H9 (cell line): ENCODE measurements at regions not wholly inside any gene's neighbourhood (a gene's known extent, or its start where the extent isn't known, plus 50 kb on each side); places are given as distances from the start of the nearest gene placed in this dataset.

Experiments used
- DNase-seq: peaks from one replicate; pipeline ENCODE4 v3.0.0-alpha.2; 2017
- H2AFZ ChIP-seq: one replicate; pipeline ENCODE4 v1.6.1; 2013; ENCODE audit warnings: mild to moderate bottlenecking, low read length, control low read depth, moderate library complexity
- H2AK5ac ChIP-seq: 2 replicates; pipeline ENCODE4 v1.6.1; 2013; ENCODE audit warnings: low read length, control low read depth, mixed read lengths; ENCODE audit not compliant: insufficient read length
- H2BK120ac ChIP-seq: one replicate; pipeline ENCODE4 v1.6.1; 2013; ENCODE audit warnings: low read depth, mild to moderate bottlenecking, low read length, control low read depth, inconsistent platforms; ENCODE audit not compliant: poor library complexity, severe bottlenecking
- H2BK12ac ChIP-seq: 2 replicates; pipeline ENCODE4 v1.6.1; 2013; ENCODE audit warnings: low read length, control low read depth, mixed read lengths, low read depth; ENCODE audit not compliant: insufficient read length
- H2BK15ac ChIP-seq: 2 replicates; pipeline ENCODE4 v1.6.1; 2013; ENCODE audit warnings: low read depth, low read length, control low read depth
- H2BK20ac ChIP-seq: one replicate; pipeline ENCODE4 v1.6.1; 2013; ENCODE audit warnings: low read depth, mild to moderate bottlenecking, low read length, control low read depth, inconsistent platforms; ENCODE audit not compliant: poor library complexity, severe bottlenecking
- H2BK5ac ChIP-seq: 2 replicates; pipeline ENCODE4 v1.6.1; 2013; ENCODE audit warnings: low read length, control low read depth, mixed read lengths; ENCODE audit not compliant: insufficient read length
- H3K14ac ChIP-seq: 2 replicates; pipeline ENCODE4 v1.6.1; 2013; ENCODE audit warnings: low read length, control low read depth; ENCODE audit not compliant: insufficient read depth
- H3K18ac ChIP-seq: 2 replicates; pipeline ENCODE4 v1.6.1; 2013; ENCODE audit warnings: low read depth, mild to moderate bottlenecking, mixed read lengths, low read length, control low read depth; ENCODE audit not compliant: insufficient read length
- H3K23ac ChIP-seq: 2 replicates; pipeline ENCODE4 v1.6.1; 2013; ENCODE audit warnings: low read length, control low read depth, mixed read lengths, low read depth; ENCODE audit not compliant: insufficient read length
- H3K23me2 ChIP-seq: 2 replicates; pipeline ENCODE4 v1.6.1; 2013; ENCODE audit warnings: low read depth, mild to moderate bottlenecking, mixed read lengths, low read length, control low read depth; ENCODE audit not compliant: insufficient read length, poor library complexity, severe bottlenecking
- H3K27ac ChIP-seq: 2 replicates; pipeline ENCODE4 v1.5.1; 2013; ENCODE audit warnings: low read length, control low read depth, mixed read lengths, low read depth; ENCODE audit not compliant: insufficient read length
- H3K27me3 ChIP-seq: 2 replicates; pipeline ENCODE4 v1.6.1; 2013; ENCODE audit warnings: low read length, control low read depth, inconsistent platforms; ENCODE audit not compliant: insufficient read depth
- H3K4ac ChIP-seq: 2 replicates; pipeline ENCODE4 v1.6.1; 2013; ENCODE audit warnings: low read depth, mild to moderate bottlenecking, control low read depth, inconsistent platforms, low read length, moderate library complexity
- H3K4me1 ChIP-seq: 2 replicates; pipeline ENCODE4 v1.6.1; 2013; ENCODE audit warnings: low read length, control low read depth, inconsistent platforms; ENCODE audit not compliant: insufficient read depth
- H3K4me2 ChIP-seq: 2 replicates; pipeline ENCODE4 v1.6.1; 2013; ENCODE audit warnings: low read length, control low read depth, mixed read lengths; ENCODE audit not compliant: insufficient read length, insufficient read depth
- H3K56ac ChIP-seq: 2 replicates; pipeline ENCODE4 v1.6.1; 2013; ENCODE audit warnings: low read depth, mild to moderate bottlenecking, mixed read lengths, low read length, control low read depth; ENCODE audit not compliant: insufficient read length
- H3K79me1 ChIP-seq: 2 replicates; pipeline ENCODE4 v1.6.1; 2013; ENCODE audit warnings: low read depth, mild to moderate bottlenecking, moderate library complexity, low read length, control low read depth, inconsistent platforms; ENCODE audit not compliant: insufficient read depth, poor library complexity, severe bottlenecking
- H3K79me2 ChIP-seq: 2 replicates; pipeline ENCODE4 v1.6.1; 2013; ENCODE audit warnings: low read length, control low read depth, inconsistent platforms; ENCODE audit not compliant: insufficient read depth
- H3K9ac ChIP-seq: 2 replicates; pipeline ENCODE4 v1.6.1; 2013; ENCODE audit warnings: low read length, control low read depth, mixed read lengths; ENCODE audit not compliant: insufficient read length; ENCODE audit errors: extremely low read depth
- H3K9me3 ChIP-seq: one replicate; pipeline ENCODE4 v1.6.1; 2013; ENCODE audit warnings: low read depth, low read length, inconsistent platforms; ENCODE audit not compliant: control insufficient read depth
- H3T11ph ChIP-seq: one replicate; pipeline ENCODE4 v1.6.1; 2013; ENCODE audit warnings: mild to moderate bottlenecking, low read length, control low read depth, inconsistent platforms
- H4K20me1 ChIP-seq: one replicate; pipeline ENCODE4 v1.6.1; 2013; ENCODE audit not compliant: control insufficient read depth, insufficient read length, insufficient read depth
- H4K5ac ChIP-seq: 2 replicates; pipeline ENCODE4 v1.6.1; 2013; ENCODE audit warnings: low read depth, mild to moderate bottlenecking, mixed read lengths, low read length, control low read depth; ENCODE audit not compliant: insufficient read length
- H4K8ac ChIP-seq: replicated peaks from 2 replicates; pipeline ENCODE4 v1.6.1; 2013; ENCODE audit warnings: low read length, control low read depth, mixed read lengths, low read depth; ENCODE audit not compliant: insufficient read length
- H4K91ac ChIP-seq: 2 replicates; pipeline ENCODE4 v1.6.1; 2013; ENCODE audit warnings: low read depth, mild to moderate bottlenecking, moderate library complexity, mixed read lengths, low read length, control low read depth; ENCODE audit not compliant: insufficient read length
- H3K27ac Mint-ChIP-seq, 3 experiments: 2 replicates in 2 of 3; 3 replicates in 1 of 3; pipeline ENCODE4 v1.8.0; 2020 to 2021; ENCODE audit warnings: mixed read lengths in 3 of 3, mild to moderate bottlenecking in 1 of 3, moderate library complexity in 1 of 3
- H3K27me3 Mint-ChIP-seq: 2 replicates; pipeline ENCODE4 v1.8.0; 2021; ENCODE audit warnings: low read depth, mild to moderate bottlenecking, moderate library complexity, mixed read lengths
- H3K36me3 Mint-ChIP-seq, 3 experiments: 2 replicates in 2 of 3; 3 replicates in 1 of 3; pipeline ENCODE4 v1.8.0; 2020 to 2021; ENCODE audit warnings: low read depth in 3 of 3, mixed read lengths in 3 of 3; ENCODE audit not compliant: insufficient read depth in 1 of 3
- H3K4me1 Mint-ChIP-seq, 2 experiments: 2 replicates each; pipeline ENCODE4 v1.8.0; 2020; ENCODE audit warnings: mixed read lengths in 2 of 2
- H3K4me3 Mint-ChIP-seq, 2 experiments: 2 replicates in 1 of 2; 3 replicates in 1 of 2; pipeline ENCODE4 v1.8.0; 2020 to 2021; ENCODE audit warnings: mild to moderate bottlenecking in 2 of 2, mixed read lengths in 2 of 2, moderate library complexity in 1 of 2
- H3K9me3 Mint-ChIP-seq, 2 experiments: 2 replicates in 1 of 2; 3 replicates in 1 of 2; pipeline ENCODE4 v1.8.0; 2020; ENCODE audit warnings: mild to moderate bottlenecking in 2 of 2, mixed read lengths in 2 of 2, moderate library complexity in 1 of 2
- CTCF ChIP-seq: fragments of 200-600 bp; sonication (generic); conservative IDR thresholded peaks from 3 replicates; pipeline ENCODE4 v1.8.0; 2021; ENCODE audit warnings: antibody characterized with exemption, mild to moderate bottlenecking
- WGBS: extraction: QIAGEN DNeasy Blood & Tissue Kit; methylation state at CpG from one replicate; pipeline ENCODE4 v1.1.7; 2013; ENCODE audit warnings: missing lambda C conversion rate, low lambda C conversion rate, mixed read lengths; ENCODE audit not compliant: insufficient read length; ENCODE audit errors: extremely low coverage; 5-methylcytosine and 5-hydroxymethylcytosine counted together

GRCh38 chr7:29619848-29620555 is 56.4 kb downstream of the PRR15 start:
- H3K4me1 Mint-ChIP-seq, result peaks cover 16% of the 10 kb centered on the region in 2 experiments
- Histone ChIP-seq H2AFZ (peak overlapping the region; percentile 34), H3K56ac (no peak overlapping the region), H3K9ac (no peak overlapping the region), H3K27me3 (no peaks in the 10 kb centered on the region), H4K20me1 (no peaks in the 10 kb centered on the region), H4K8ac (no peak overlapping the region), H3K4me2 (peak overlapping the region; percentile 14), H2BK20ac (no peak overlapping the region), H3K79me1 (no peaks in the 10 kb centered on the region), H2BK12ac (no peak overlapping the region), H3K4me1 (peaks cover 6% of the 10 kb centered on the region; the same call in 1 of the 2 replicates), H3K14ac (no peak overlapping the region), H3T11ph (no peak overlapping the region), H3K23ac (no peak overlapping the region), H4K91ac (no peak overlapping the region), H3K23me2 (no peaks in the 10 kb centered on the region), H2BK120ac (no peak overlapping the region), H2BK15ac (no peak overlapping the region), H4K5ac (no peak overlapping the region), H3K27ac (peak overlapping the region; percentile 47), H3K4ac (no peak overlapping the region), H2BK5ac (no peak overlapping the region), H3K9me3 (no peaks in the 10 kb centered on the region), H2AK5ac (no peak overlapping the region), H3K79me2 (no peaks in the 10 kb centered on the region), H3K18ac (no peak overlapping the region)
- peaks cover 2% of the 10 kb centered on the region; the same call in 1 of the 2 replicates for H3K27me3 Mint-ChIP-seq
- H3K9me3 Mint-ChIP-seq, result peaks cover 2 to 4% of the 10 kb centered on the region in 2 experiments; a peak in 3 of 5 replicates
- peaks cover 2 to 7% (median 4%) of the 10 kb centered on the region in 3 experiments; a peak in 2 of 7 replicates for H3K36me3 Mint-ChIP-seq
- peak overlapping the region in 2 of 3 experiments; percentile 12 to 84; a peak in 4 of 7 replicates for H3K27ac Mint-ChIP-seq
- no CpG with 5 or more reads among the region's 6 CpGs for WGBS
- TF ChIP-seq CTCF, result no peak
- no peak for DNase-seq
- no peak overlapping the region for H3K4me3 Mint-ChIP-seq
